HEK293 (cell line): ENCODE measurements at regions not wholly inside any gene's neighbourhood (a gene's known extent, or its start where the extent isn't known, plus 50 kb on each side); places are given as distances from the start of the nearest gene placed in this dataset.

Source experiments
- CTCF ChIA-PET: fragments of 350-600 bp; formaldehyde crosslinking; extraction: SDS; loops from one replicate; lab custom pipeline; 2021; ENCODE audit warnings: antibody characterized with exemption; lab: Yijun Ruan, JAX
- POLR2A ChIA-PET: fragments of 300-600 bp; formaldehyde crosslinking; extraction: SDS; loops from one replicate; lab custom pipeline; 2020; ENCODE audit warnings: antibody characterized with exemption, inconsistent platforms; lab: Yijun Ruan, JAX
- H3K27ac ChIP-seq: fragments of 200-500 bp; sonication (Bioruptor generic); 2 replicates; pipeline ENCODE4 v1.5.1; 2014; ENCODE audit warnings: low read depth, low read length, control low read depth, inconsistent platforms; ENCODE audit errors: extremely low read depth
- H3K36me3 ChIP-seq, 2 experiments: fragments of 200-500 bp in 1 of 2; sonication (Bioruptor generic) in 1 of 2; 1 replicate in 1 of 2; 2 replicates in 1 of 2; pipeline ENCODE4 v1.5.1; 2014 to 2017; ENCODE audit warnings: inconsistent platforms in 2 of 2, low read length in 2 of 2; ENCODE audit not compliant: control insufficient read depth in 2 of 2, insufficient read depth in 1 of 2
- H3K4me1 ChIP-seq: fragments of 200-500 bp; sonication (Bioruptor generic); 2 replicates; pipeline ENCODE4 v1.5.1; 2014; ENCODE audit warnings: mild to moderate bottlenecking, low read length, inconsistent platforms; ENCODE audit not compliant: control insufficient read depth, insufficient read depth
- H3K4me3 ChIP-seq: 2 replicates; pipeline ENCODE4 v1.5.1; 2011; ENCODE audit warnings: low read depth, mild to moderate bottlenecking, control low read depth, low read length, moderate library complexity
- H3K9me3 ChIP-seq: fragments of 200-500 bp; sonication (Bioruptor generic); 2 replicates; pipeline ENCODE4 v1.5.1; 2014; ENCODE audit warnings: low read depth, low read length, inconsistent platforms; ENCODE audit not compliant: control insufficient read depth, insufficient read depth
- BCL11A ChIP-seq: fragments of 450-650 bp; formaldehyde crosslinking; IDR thresholded peaks from 2 replicates; pipeline ENCODE4 v1.5.1; 2016; ENCODE audit warnings: low read depth, missing biosample characterization, missing genetic modification characterization
- KLF17 ChIP-seq: fragments of 450-650 bp; formaldehyde crosslinking; IDR thresholded peaks from 2 replicates; pipeline ENCODE4 v1.5.1; 2016; ENCODE audit warnings: missing biosample characterization, missing genetic modification characterization
- MZF1 ChIP-seq: fragments of 450-650 bp; formaldehyde crosslinking; IDR thresholded peaks from 2 replicates; pipeline ENCODE4 v1.5.1; 2017; ENCODE audit warnings: missing biosample characterization, missing genetic modification characterization, borderline replicate concordance
- OVOL3 ChIP-seq: fragments of 450-650 bp; formaldehyde crosslinking; IDR thresholded peaks from 2 replicates; pipeline ENCODE4 v1.5.1; 2016; ENCODE audit warnings: missing biosample characterization, missing genetic modification characterization
- PBX3 ChIP-seq: sonication (generic); formaldehyde crosslinking; IDR thresholded peaks from 2 replicates; pipeline ENCODE4 v1.8.1; 2022; ENCODE audit warnings: mild to moderate bottlenecking, moderate library complexity, missing genetic modification reagents
- PRDM6 ChIP-seq: fragments of 450-650 bp; formaldehyde crosslinking; IDR thresholded peaks from 2 replicates; pipeline ENCODE4 v1.5.1; 2017; ENCODE audit warnings: missing biosample characterization, missing genetic modification characterization
- SCRT2 ChIP-seq: fragments of 450-650 bp; formaldehyde crosslinking; IDR thresholded peaks from 2 replicates; pipeline ENCODE4 v1.5.1; 2016; ENCODE audit warnings: missing biosample characterization, missing genetic modification characterization
- SP2 ChIP-seq: fragments of 450-650 bp; formaldehyde crosslinking; IDR thresholded peaks from 2 replicates; pipeline ENCODE4 v1.5.1; 2016; ENCODE audit warnings: missing biosample characterization, missing genetic modification characterization
- WT1 ChIP-seq: fragments of 450-650 bp; formaldehyde crosslinking; IDR thresholded peaks from 2 replicates; pipeline ENCODE4 v1.5.1; 2016; ENCODE audit warnings: missing biosample characterization, missing genetic modification characterization
- ZBTB20 ChIP-seq: fragments of 450-650 bp; formaldehyde crosslinking; IDR thresholded peaks from 2 replicates; pipeline ENCODE4 v1.5.1; 2016; ENCODE audit warnings: missing biosample characterization, missing genetic modification characterization
- ZBTB26 ChIP-seq: fragments of 450-650 bp; formaldehyde crosslinking; optimal IDR thresholded peaks from 2 replicates; pipeline ENCODE3; 2016; ENCODE audit warnings: missing biosample characterization, mild to moderate bottlenecking, missing genetic modification characterization
- ZBTB44 ChIP-seq: fragments of 450-650 bp; IDR thresholded peaks from 2 replicates; pipeline ENCODE4 v1.5.1; 2018; ENCODE audit warnings: missing biosample characterization, mild to moderate bottlenecking, missing genetic modification characterization
- ZBTB7A ChIP-seq: fragments of 450-650 bp; formaldehyde crosslinking; IDR thresholded peaks from 2 replicates; pipeline ENCODE4 v1.5.1; 2016; ENCODE audit warnings: low read depth, missing biosample characterization, missing genetic modification characterization
- ZFP37 ChIP-seq: fragments of 450-650 bp; formaldehyde crosslinking; IDR thresholded peaks from 2 replicates; pipeline ENCODE4 v1.5.1; 2016; ENCODE audit warnings: missing biosample characterization, missing genetic modification characterization
- ZNF10 ChIP-seq: fragments of 450-650 bp; formaldehyde crosslinking; IDR thresholded peaks from 2 replicates; pipeline ENCODE4 v1.5.1; 2017; ENCODE audit warnings: missing biosample characterization, missing genetic modification characterization
- ZNF16 ChIP-seq: fragments of 450-650 bp; formaldehyde crosslinking; IDR thresholded peaks from 2 replicates; pipeline ENCODE4 v1.5.1; 2016; ENCODE audit warnings: low read depth, missing biosample characterization, missing genetic modification characterization
- ZNF23 ChIP-seq: fragments of 450-650 bp; formaldehyde crosslinking; IDR thresholded peaks from 2 replicates; pipeline ENCODE4 v1.5.1; 2016; ENCODE audit warnings: missing biosample characterization, missing genetic modification characterization, borderline replicate concordance
- ZNF24 ChIP-seq: fragments of 450-650 bp; formaldehyde crosslinking; IDR thresholded peaks from 2 replicates; pipeline ENCODE4 v1.5.1; 2016; ENCODE audit warnings: missing biosample characterization, missing genetic modification characterization
- ZNF266 ChIP-seq: fragments of 450-650 bp; formaldehyde crosslinking; IDR thresholded peaks from 2 replicates; pipeline ENCODE4 v1.5.1; 2016; ENCODE audit warnings: missing biosample characterization, missing genetic modification characterization, low read depth
- ZNF324 ChIP-seq: fragments of 450-650 bp; formaldehyde crosslinking; IDR thresholded peaks from 2 replicates; pipeline ENCODE4 v1.5.1; 2016; ENCODE audit warnings: missing biosample characterization, missing genetic modification characterization
- ZNF354C ChIP-seq: fragments of 450-650 bp; formaldehyde crosslinking; IDR thresholded peaks from 2 replicates; pipeline ENCODE4 v1.5.1; 2016; ENCODE audit warnings: missing biosample characterization, missing genetic modification characterization, low read depth, borderline replicate concordance
- ZNF366 ChIP-seq: fragments of 450-650 bp; formaldehyde crosslinking; conservative IDR thresholded peaks from 2 replicates; pipeline ENCODE4 v1.5.1; 2016; ENCODE audit warnings: missing biosample characterization, missing genetic modification characterization
- ZNF398 ChIP-seq: fragments of 450-650 bp; formaldehyde crosslinking; IDR thresholded peaks from 2 replicates; pipeline ENCODE4 v1.5.1; 2017; ENCODE audit warnings: missing biosample characterization, missing genetic modification characterization
- ZNF404 ChIP-seq: fragments of 450-650 bp; formaldehyde crosslinking; IDR thresholded peaks from 2 replicates; pipeline ENCODE4 v1.5.1; 2017; ENCODE audit warnings: missing biosample characterization, missing genetic modification characterization
- ZNF600 ChIP-seq: fragments of 450-650 bp; formaldehyde crosslinking; IDR thresholded peaks from 2 replicates; pipeline ENCODE4 v1.5.1; 2016; ENCODE audit warnings: missing biosample characterization, missing genetic modification characterization
- ZNF639 ChIP-seq: fragments of 450-650 bp; formaldehyde crosslinking; IDR thresholded peaks from 2 replicates; pipeline ENCODE4 v1.5.1; 2016; ENCODE audit warnings: missing biosample characterization, missing genetic modification characterization
- ZNF664 ChIP-seq: fragments of 450-650 bp; formaldehyde crosslinking; IDR thresholded peaks from 2 replicates; pipeline ENCODE4 v1.5.1; 2016; ENCODE audit warnings: missing biosample characterization, missing genetic modification characterization
- ZNF677 ChIP-seq: fragments of 450-650 bp; IDR thresholded peaks from 2 replicates; pipeline ENCODE4 v1.5.0; 2018; ENCODE audit warnings: missing biosample characterization, mild to moderate bottlenecking, missing genetic modification characterization, moderate library complexity
- ZNF707 ChIP-seq: fragments of 450-650 bp; formaldehyde crosslinking; IDR thresholded peaks from 2 replicates; pipeline ENCODE4 v1.5.1; 2016; ENCODE audit warnings: missing biosample characterization, missing genetic modification characterization
- ZNF747 ChIP-seq: fragments of 450-650 bp; formaldehyde crosslinking; IDR thresholded peaks from 2 replicates; pipeline ENCODE4 v1.5.1; 2016; ENCODE audit warnings: missing biosample characterization, missing genetic modification characterization

- ChIA-PET CTCF (no interaction called here), POLR2A (no interaction called here)
- H3K4me1 ChIP-seq: peaks cover 34% of the 10 kb centered on the region
- H3K4me3 ChIP-seq: no peak overlapping the region
- H3K36me3 ChIP-seq: no peaks in the 10 kb centered on the region
- peak overlapping the region; percentile 92 for H3K27ac ChIP-seq
- no peaks in the 10 kb centered on the region for H3K9me3 ChIP-seq
- TF ChIP-seq ZNF354C (no peak), WT1 (tag by site-specific recombination) (peak; percentile 71; the same call in 1 of the 2 replicates), ZNF707 (tag by site-specific recombination) (no peak), ZBTB44 (tag by site-specific recombination) (peak; percentile 69; the same call in 1 of the 2 replicates), ZBTB26 (tag by site-specific recombination) (no peak), MZF1 (tag by site-specific recombination) (no peak), ZNF747 (tag by site-specific recombination) (no peak), ZNF324 (tag by site-specific recombination) (no peak), ZNF23 (no peak), ZNF404 (no peak), ZNF266 (tag by site-specific recombination) (no peak), PBX3 (CRISPR knock-in tag) (no peak), ZNF366 (tag by site-specific recombination) (no peak), ZBTB20 (tag by site-specific recombination) (peak; percentile 49), ZNF16 (tag by site-specific recombination) (no peak), ZNF600 (tag by site-specific recombination) (peak; percentile 71), ZNF664 (tag by site-specific recombination) (no peak), ZNF24 (tag by site-specific recombination) (no peak), ZNF10 (tag by site-specific recombination) (no peak), ZFP37 (tag by site-specific recombination) (no peak), ZBTB7A (tag by site-specific recombination) (no peak), KLF17 (tag by site-specific recombination) (no peak), BCL11A (tag by site-specific recombination) (no peak), SCRT2 (peak; percentile 90), PRDM6 (tag by site-specific recombination) (peak; percentile 79), ZNF398 (tag by site-specific recombination) (no peak), OVOL3 (tag by site-specific recombination) (no peak), ZNF677 (no peak), ZNF639 (tag by site-specific recombination) (no peak), SP2 (tag by site-specific recombination) (no peak)
Observed at GRCh38 chr14:49972131-49972671, 79.3 kb downstream of the ARF6 start.
